ENCODE measurements at regions not wholly inside any gene's neighbourhood (a gene's known extent, or its start where the extent isn't known, plus 50 kb on each side); places are given as distances from the start of the nearest gene placed in this dataset.

DNA sequence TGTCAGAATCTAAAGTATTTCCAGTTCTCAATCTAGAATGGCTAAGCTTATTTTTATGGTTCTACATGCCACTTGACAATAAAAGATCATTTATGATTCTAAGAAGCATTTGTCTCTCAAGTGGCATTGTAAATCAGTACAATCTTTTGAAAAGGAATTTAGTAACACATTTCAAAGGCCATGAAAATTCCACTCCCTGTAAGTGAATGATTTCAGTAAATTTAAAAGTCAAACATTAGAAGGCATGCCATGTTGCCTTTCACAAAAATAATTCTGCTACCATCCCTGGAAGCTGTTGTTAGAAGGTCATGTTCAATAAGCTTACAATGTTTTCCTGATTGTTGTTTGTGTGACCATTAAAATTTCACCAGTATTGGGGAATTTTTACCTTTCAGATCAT, 142.9 kb downstream of the RPIA start:
- intact Hi-C loops (cut with micrococcal nuclease; ENCODE audit: unreplicated experiment) (loop anchor here (10.0 kb wide), 1 partner anchor 390 kb away; no protein-coding TSS in a partner anchor), in situ Hi-C loops (cut with MboI) (no loop called here)
- TF ChIP-seq GABPA (IDR thresholded peaks at IDR 0.05; ENCODE audit: low read depth): no peak
- TF ChIP-seq STAT3 (IDR thresholded peaks at IDR 0.05; ENCODE audit: low read depth, low read length): no peak
- TF ChIP-seq, protein P1, sequence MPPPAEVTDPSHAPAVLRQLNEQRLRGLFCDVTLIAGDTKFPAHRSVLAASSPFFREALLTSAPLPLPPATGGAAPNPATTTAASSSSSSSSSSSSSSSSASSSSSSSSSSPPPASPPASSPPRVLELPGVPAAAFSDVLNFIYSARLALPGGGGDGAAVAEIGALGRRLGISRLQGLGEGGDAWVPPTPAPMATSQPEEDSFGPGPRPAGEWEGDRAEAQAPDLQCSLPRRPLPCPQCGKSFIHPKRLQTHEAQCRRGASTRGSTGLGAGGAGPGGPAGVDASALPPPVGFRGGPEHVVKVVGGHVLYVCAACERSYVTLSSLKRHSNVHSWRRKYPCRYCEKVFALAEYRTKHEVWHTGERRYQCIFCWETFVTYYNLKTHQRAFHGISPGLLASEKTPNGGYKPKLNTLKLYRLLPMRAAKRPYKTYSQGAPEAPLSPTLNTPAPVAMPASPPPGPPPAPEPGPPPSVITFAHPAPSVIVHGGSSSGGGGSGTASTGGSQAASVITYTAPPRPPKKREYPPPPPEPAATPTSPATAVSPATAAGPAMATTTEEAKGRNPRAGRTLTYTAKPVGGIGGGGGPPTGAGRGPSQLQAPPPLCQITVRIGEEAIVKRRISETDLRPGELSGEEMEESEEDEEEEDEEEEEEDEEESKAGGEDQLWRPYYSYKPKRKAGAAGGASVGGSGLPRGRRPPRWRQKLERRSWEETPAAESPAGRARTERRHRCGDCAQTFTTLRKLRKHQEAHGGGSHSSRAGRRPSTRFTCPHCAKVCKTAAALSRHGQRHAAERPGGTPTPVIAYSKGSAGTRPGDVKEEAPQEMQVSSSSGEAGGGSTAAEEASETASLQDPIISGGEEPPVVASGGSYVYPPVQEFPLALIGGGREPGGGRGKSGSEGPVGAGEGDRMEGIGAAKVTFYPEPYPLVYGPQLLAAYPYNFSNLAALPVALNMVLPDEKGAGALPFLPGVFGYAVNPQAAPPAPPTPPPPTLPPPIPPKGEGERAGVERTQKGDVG (CRISPR knock-in tag; IDR thresholded peaks at IDR 0.05): no peak
- TF ChIP-seq RFX5 (IDR thresholded peaks at IDR 0.05; ENCODE audit: low read depth, low read length): no peak
- no peak for TF ChIP-seq HDAC6 (IDR thresholded peaks at IDR 0.05; ENCODE audit: unreplicated experiment)
- Histone ChIP-seq H3K4me1 (ENCODE audit: control insufficient read depth, insufficient read depth, low read length) (no peaks in the 10 kb centered on the region), H3K9me3 (replicated peaks; ENCODE audit: control insufficient read depth, insufficient read depth, low read length) (no peaks in the 10 kb centered on the region), H2AFZ (ENCODE audit: control insufficient read depth, low read depth, low read length) (no peak overlapping the region), H3K4me2 (ENCODE audit: control insufficient read depth, insufficient read depth) (no peak overlapping the region), H3K9ac (ENCODE audit: control insufficient read depth, insufficient read depth, low read length) (no peak overlapping the region; the same call in 1 of the 2 replicates), H3K79me2 (ENCODE audit: control insufficient read depth, insufficient read depth, low read length) (no peaks in the 10 kb centered on the region; the same call in 1 of the 2 replicates), H3K36me3 (ENCODE audit: control insufficient read depth in 2 of 2, insufficient read depth in 2 of 2, low read length in 1 of 2) (no peaks in the 10 kb centered on the region), H4K20me1 (ENCODE audit: control insufficient read depth, insufficient read depth) (no peaks in the 10 kb centered on the region), H3K4me3 (no peak overlapping the region), H3K27ac (ENCODE audit: control insufficient read depth, insufficient read depth) (no peak overlapping the region; the same call in 1 of the 2 replicates), H3K27me3 (replicated peaks in 1 of 2; ENCODE audit: control insufficient read depth in 2 of 2, insufficient read depth in 2 of 2, low read length in 1 of 2) (no peaks in the 10 kb centered on the region)
- POLR2A ChIA-PET: no interaction called here
- FAIRE-seq: no peak
- RAD21 ChIA-PET (ENCODE audit: unreplicated experiment): no interaction called here
- ATAC-seq: no peak
- SMC1A ChIA-PET (ENCODE audit: uncharacterized antibody, unreplicated experiment): no interaction called here
- DNase-seq (ENCODE audit: low read depth, low spot score): no peak
- no TSS peak for BruUV-seq (replicated peaks)
- CTCF ChIA-PET: no interaction called here

DNA sequence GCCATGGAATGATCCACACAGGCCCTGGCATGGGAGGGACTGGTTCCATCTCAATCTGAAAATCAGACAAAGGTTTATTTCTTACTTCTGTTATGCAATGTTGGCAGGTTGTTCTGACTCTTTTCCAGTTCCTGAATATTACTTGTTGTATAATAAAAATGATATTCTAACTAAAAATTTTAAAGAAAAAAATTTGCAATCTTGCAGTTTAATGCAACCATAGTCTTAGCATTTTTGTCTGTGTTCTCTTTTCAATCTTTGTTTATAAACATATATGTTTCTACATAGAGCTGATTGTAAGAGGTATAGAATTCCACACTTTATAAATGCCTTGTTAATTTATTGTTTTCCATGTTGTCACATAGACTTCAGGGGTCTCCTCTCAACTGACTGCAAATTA, 143.4 kb downstream of the RPIA start:
- H2AFZ ChIP-seq (ENCODE audit: control insufficient read depth, low read depth, low read length): no peak overlapping the region
- BruUV-seq (replicated peaks): no TSS peak
- no peaks in the 10 kb centered on the region; the same call in 1 of the 2 replicates for H3K79me2 ChIP-seq (ENCODE audit: control insufficient read depth, insufficient read depth, low read length)
- no peaks in the 10 kb centered on the region for H3K4me1 ChIP-seq (ENCODE audit: control insufficient read depth, insufficient read depth, low read length)
- no peak overlapping the region for H3K4me2 ChIP-seq (ENCODE audit: control insufficient read depth, insufficient read depth)
- ChIA-PET CTCF (no interaction called here), SMC1A (ENCODE audit: uncharacterized antibody, unreplicated experiment) (no interaction called here), RAD21 (ENCODE audit: unreplicated experiment) (no interaction called here), POLR2A (no interaction called here)
- H3K9me3 ChIP-seq (replicated peaks; ENCODE audit: control insufficient read depth, insufficient read depth, low read length): no peaks in the 10 kb centered on the region
- H3K4me3 ChIP-seq: no peak overlapping the region
- H4K20me1 ChIP-seq (ENCODE audit: control insufficient read depth, insufficient read depth): no peaks in the 10 kb centered on the region
- DNase-seq (ENCODE audit: low read depth, low spot score) (no peak), ATAC-seq (no peak), FAIRE-seq (no peak)
- intact Hi-C loops (cut with micrococcal nuclease; ENCODE audit: unreplicated experiment) (loop anchor here (10.0 kb wide), 1 partner anchor 390 kb away; no protein-coding TSS in a partner anchor), in situ Hi-C loops (cut with MboI) (loop anchor here (5.0 kb wide), 1 partner anchor 307 kb away; no protein-coding TSS in a partner anchor)
- no peak overlapping the region; the same call in 1 of the 2 replicates for H3K9ac ChIP-seq (ENCODE audit: control insufficient read depth, insufficient read depth, low read length)
- peak overlapping the region; percentile 61 for H3K27ac ChIP-seq (ENCODE audit: control insufficient read depth, insufficient read depth)
- H3K27me3 ChIP-seq (replicated peaks in 1 of 2; ENCODE audit: control insufficient read depth in 2 of 2, insufficient read depth in 2 of 2, low read length in 1 of 2): no peaks in the 10 kb centered on the region
- no peaks in the 10 kb centered on the region for H3K36me3 ChIP-seq (ENCODE audit: control insufficient read depth in 2 of 2, insufficient read depth in 2 of 2, low read length in 1 of 2)
- no peak for TF ChIP-seq POU2F2 (IDR thresholded peaks at IDR 0.05; ENCODE audit: borderline replicate concordance, low read depth, low read length)
- TF ChIP-seq IKZF1 (conservative IDR thresholded peaks at IDR 0.05): no peak
- TF ChIP-seq, protein P2, sequence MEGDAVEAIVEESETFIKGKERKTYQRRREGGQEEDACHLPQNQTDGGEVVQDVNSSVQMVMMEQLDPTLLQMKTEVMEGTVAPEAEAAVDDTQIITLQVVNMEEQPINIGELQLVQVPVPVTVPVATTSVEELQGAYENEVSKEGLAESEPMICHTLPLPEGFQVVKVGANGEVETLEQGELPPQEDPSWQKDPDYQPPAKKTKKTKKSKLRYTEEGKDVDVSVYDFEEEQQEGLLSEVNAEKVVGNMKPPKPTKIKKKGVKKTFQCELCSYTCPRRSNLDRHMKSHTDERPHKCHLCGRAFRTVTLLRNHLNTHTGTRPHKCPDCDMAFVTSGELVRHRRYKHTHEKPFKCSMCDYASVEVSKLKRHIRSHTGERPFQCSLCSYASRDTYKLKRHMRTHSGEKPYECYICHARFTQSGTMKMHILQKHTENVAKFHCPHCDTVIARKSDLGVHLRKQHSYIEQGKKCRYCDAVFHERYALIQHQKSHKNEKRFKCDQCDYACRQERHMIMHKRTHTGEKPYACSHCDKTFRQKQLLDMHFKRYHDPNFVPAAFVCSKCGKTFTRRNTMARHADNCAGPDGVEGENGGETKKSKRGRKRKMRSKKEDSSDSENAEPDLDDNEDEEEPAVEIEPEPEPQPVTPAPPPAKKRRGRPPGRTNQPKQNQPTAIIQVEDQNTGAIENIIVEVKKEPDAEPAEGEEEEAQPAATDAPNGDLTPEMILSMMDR (IDR thresholded peaks at IDR 0.05 in 2 of 3, conservative IDR thresholded peaks at IDR 0.05 in 1 of 3; ENCODE audit: control insufficient read depth in 2 of 3, extremely low read depth in 1 of 3, insufficient read depth in 1 of 3, low read depth in 3 of 3, low read length in 3 of 3): no peak
- TF ChIP-seq, protein P3, sequence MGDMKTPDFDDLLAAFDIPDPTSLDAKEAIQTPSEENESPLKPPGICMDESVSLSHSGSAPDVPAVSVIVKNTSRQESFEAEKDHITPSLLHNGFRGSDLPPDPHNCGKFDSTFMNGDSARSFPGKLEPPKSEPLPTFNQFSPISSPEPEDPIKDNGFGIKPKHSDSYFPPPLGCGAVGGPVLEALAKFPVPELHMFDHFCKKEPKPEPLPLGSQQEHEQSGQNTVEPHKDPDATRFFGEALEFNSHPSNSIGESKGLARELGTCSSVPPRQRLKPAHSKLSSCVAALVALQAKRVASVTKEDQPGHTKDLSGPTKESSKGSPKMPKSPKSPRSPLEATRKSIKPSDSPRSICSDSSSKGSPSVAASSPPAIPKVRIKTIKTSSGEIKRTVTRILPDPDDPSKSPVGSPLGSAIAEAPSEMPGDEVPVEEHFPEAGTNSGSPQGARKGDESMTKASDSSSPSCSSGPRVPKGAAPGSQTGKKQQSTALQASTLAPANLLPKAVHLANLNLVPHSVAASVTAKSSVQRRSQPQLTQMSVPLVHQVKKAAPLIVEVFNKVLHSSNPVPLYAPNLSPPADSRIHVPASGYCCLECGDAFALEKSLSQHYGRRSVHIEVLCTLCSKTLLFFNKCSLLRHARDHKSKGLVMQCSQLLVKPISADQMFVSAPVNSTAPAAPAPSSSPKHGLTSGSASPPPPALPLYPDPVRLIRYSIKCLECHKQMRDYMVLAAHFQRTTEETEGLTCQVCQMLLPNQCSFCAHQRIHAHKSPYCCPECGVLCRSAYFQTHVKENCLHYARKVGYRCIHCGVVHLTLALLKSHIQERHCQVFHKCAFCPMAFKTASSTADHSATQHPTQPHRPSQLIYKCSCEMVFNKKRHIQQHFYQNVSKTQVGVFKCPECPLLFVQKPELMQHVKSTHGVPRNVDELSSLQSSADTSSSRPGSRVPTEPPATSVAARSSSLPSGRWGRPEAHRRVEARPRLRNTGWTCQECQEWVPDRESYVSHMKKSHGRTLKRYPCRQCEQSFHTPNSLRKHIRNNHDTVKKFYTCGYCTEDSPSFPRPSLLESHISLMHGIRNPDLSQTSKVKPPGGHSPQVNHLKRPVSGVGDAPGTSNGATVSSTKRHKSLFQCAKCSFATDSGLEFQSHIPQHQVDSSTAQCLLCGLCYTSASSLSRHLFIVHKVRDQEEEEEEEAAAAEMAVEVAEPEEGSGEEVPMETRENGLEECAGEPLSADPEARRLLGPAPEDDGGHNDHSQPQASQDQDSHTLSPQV (IDR thresholded peaks at IDR 0.05): no peak
